Gastroesophageal sphincter (tissue), 3 donors: ENCODE measurements at regions not wholly inside any gene's neighbourhood (a gene's known extent, or its start where the extent isn't known, plus 50 kb on each side); places are given as distances from the start of the nearest gene placed in this dataset.

Experiments
- CTCF ChIP-seq, 4 experiments: fragments of 200-600 bp in 2 of 4; fragments of 450-650 bp in 2 of 4; sonication (generic) in 1 of 4; IDR thresholded peaks; one replicate each; pipeline ENCODE4 v1.5.1; 2017 to 2019; ENCODE audit warnings: antibody characterized with exemption in 4 of 4, mild to moderate bottlenecking in 2 of 4, moderate library complexity in 2 of 4
- POLR2AphosphoS5 ChIP-seq: sonication (generic); formaldehyde crosslinking; IDR thresholded peaks from one replicate; pipeline ENCODE4 v1.6.1; 2017; ENCODE audit warnings: antibody characterized with exemption

DNA sequence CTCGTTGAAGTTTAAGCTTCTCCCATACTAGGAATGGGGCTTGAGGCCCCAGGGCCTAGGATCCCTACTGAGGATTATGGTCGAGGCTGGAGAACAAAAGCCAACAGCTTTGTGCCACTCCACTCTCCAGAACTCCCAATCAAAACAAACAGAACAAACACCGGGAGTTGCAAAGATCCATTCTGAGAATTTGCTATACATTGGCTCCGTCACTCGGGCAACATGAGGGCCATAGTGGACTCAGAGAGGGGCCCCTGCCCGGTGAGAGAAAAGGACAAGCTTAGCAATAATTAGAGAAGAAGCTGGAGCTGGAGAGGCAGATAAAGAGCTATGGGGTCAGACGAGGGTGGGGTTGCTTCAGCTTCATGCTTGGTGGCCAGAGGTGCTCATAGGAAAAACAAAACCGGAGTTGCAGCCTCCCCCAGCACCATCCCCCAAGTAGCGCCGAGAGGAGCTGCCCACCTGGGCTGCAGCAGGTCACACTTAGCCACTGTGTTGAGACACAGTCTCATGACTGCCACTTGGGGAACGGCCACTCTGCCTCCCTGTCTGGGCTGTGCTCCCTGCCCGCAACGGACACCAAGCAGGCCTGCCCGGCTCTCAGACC, 142.3 kb upstream of the HAAO start:
- TF ChIP-seq CTCF (IDR thresholded peaks at IDR 0.05): no peak
- TF ChIP-seq POLR2AphosphoS5: no peak
